ENCODE measurements at regions not wholly inside any gene's neighbourhood (a gene's known extent, or its start where the extent isn't known, plus 50 kb on each side); places are given as distances from the start of the nearest gene placed in this dataset.

DNA sequence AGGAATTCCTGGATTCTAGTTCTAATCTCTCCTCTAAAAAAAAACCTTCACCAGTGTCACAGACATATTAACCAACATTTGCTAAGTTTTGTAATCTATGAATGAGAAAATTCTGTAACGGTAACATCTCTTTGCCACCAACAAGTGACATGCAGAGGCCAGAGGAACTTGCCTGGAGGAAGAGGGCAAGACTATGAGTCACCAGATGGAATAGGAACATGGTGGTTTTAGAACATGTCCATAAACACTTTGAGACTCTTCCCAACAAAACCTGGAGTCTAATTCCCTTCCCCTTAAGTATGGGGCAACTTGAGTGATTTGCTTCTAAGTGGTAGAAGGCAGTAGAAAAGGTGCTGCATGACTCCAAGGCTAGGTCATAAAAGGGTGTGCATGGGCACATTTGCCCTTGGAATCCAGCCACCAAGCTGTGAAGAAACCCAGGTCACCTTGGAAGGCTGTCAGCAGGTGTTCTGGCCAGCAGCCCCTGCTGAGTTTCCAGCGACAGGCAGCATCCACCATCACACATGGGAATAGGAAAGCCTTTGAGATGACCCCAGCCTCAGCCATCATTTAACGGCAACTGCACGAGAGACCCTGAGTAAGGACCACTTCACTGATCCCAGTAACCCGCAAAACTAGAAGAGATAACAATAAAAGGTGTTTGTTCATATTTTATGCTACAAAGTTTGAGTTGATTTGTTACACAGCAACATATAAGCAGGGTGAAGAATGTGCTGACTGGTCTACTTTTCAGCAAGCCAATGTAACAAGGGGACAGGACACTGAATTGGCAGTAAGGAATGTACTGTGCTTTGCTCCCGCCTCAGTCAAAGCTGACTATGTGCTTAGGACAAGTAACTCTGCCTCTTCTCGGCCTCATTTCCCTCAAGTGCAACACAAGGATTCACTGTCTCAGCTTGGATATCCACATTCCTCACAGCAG is 90.6 kb downstream of the SKA1 start:
- TF ChIP-seq POLR2AphosphoS5 (IDR thresholded peaks at IDR 0.05; ENCODE audit: low read depth, low read length) (no peak), FOXP2 (optimal IDR thresholded peaks at IDR 0.05; ENCODE audit: borderline replicate concordance, extremely low read depth, extremely low read length, insufficient read depth) (no peak), SIN3A (IDR thresholded peaks at IDR 0.05; ENCODE audit: borderline replicate concordance, insufficient read depth, low read length) (no peak), TAF1 (IDR thresholded peaks at IDR 0.05; ENCODE audit: borderline replicate concordance, insufficient read depth, low read length) (no peak)
- TF ChIP-seq, protein P1, sequence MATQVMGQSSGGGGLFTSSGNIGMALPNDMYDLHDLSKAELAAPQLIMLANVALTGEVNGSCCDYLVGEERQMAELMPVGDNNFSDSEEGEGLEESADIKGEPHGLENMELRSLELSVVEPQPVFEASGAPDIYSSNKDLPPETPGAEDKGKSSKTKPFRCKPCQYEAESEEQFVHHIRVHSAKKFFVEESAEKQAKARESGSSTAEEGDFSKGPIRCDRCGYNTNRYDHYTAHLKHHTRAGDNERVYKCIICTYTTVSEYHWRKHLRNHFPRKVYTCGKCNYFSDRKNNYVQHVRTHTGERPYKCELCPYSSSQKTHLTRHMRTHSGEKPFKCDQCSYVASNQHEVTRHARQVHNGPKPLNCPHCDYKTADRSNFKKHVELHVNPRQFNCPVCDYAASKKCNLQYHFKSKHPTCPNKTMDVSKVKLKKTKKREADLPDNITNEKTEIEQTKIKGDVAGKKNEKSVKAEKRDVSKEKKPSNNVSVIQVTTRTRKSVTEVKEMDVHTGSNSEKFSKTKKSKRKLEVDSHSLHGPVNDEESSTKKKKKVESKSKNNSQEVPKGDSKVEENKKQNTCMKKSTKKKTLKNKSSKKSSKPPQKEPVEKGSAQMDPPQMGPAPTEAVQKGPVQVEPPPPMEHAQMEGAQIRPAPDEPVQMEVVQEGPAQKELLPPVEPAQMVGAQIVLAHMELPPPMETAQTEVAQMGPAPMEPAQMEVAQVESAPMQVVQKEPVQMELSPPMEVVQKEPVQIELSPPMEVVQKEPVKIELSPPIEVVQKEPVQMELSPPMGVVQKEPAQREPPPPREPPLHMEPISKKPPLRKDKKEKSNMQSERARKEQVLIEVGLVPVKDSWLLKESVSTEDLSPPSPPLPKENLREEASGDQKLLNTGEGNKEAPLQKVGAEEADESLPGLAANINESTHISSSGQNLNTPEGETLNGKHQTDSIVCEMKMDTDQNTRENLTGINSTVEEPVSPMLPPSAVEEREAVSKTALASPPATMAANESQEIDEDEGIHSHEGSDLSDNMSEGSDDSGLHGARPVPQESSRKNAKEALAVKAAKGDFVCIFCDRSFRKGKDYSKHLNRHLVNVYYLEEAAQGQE (IDR thresholded peaks at IDR 0.05; ENCODE audit: insufficient read depth in 1 of 2, low read depth in 2 of 2, low read length in 2 of 2): no peak

DNA sequence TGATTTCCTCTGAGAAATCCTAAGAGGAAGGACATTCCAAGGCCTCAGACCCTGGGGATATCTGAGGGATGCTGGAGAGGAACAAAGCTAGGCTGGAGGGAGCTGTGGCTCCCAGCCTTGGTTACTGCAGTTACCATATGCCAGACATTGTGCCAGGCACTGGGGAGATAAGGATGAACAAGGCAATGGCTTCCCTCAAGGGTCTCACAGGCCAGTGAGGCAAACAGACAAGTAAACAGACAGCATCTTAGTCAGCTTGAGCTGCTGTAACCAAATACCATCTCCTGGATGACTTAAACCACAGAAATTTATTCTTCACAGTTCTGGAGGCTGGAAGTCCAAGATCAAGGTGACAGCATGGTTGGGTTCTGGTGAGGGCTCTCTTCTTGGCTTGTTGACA is 91.8 kb downstream of the SKA1 start:
- no peak for TF ChIP-seq TAF1 (IDR thresholded peaks at IDR 0.05; ENCODE audit: borderline replicate concordance, insufficient read depth, low read length)
- TF ChIP-seq FOXP2 (optimal IDR thresholded peaks at IDR 0.05; ENCODE audit: borderline replicate concordance, extremely low read depth, extremely low read length, insufficient read depth): no peak
- TF ChIP-seq SIN3A (IDR thresholded peaks at IDR 0.05; ENCODE audit: borderline replicate concordance, insufficient read depth, low read length): no peak
- TF ChIP-seq, protein P1 (IDR thresholded peaks at IDR 0.05; ENCODE audit: insufficient read depth in 1 of 2, low read depth in 2 of 2, low read length in 2 of 2): no peak
- TF ChIP-seq POLR2AphosphoS5 (IDR thresholded peaks at IDR 0.05; ENCODE audit: low read depth, low read length): no peak

- TF ChIP-seq TAF1 (IDR thresholded peaks at IDR 0.05; ENCODE audit: borderline replicate concordance, insufficient read depth, low read length) (no peak), POLR2AphosphoS5 (IDR thresholded peaks at IDR 0.05; ENCODE audit: low read depth, low read length) (no peak), FOXP2 (optimal IDR thresholded peaks at IDR 0.05; ENCODE audit: borderline replicate concordance, extremely low read depth, extremely low read length, insufficient read depth) (no peak), SIN3A (IDR thresholded peaks at IDR 0.05; ENCODE audit: borderline replicate concordance, insufficient read depth, low read length) (no peak)
- TF ChIP-seq, protein P1 (IDR thresholded peaks at IDR 0.05; ENCODE audit: insufficient read depth in 1 of 2, low read depth in 2 of 2, low read length in 2 of 2): no peak
These were observed 91.1 kb upstream of the MAPK4 start for GRCh38 chr18:50468807-50469206.

- TF ChIP-seq SIN3A (IDR thresholded peaks at IDR 0.05; ENCODE audit: borderline replicate concordance, insufficient read depth, low read length) (no peak), POLR2AphosphoS5 (IDR thresholded peaks at IDR 0.05; ENCODE audit: low read depth, low read length) (no peak), TAF1 (IDR thresholded peaks at IDR 0.05; ENCODE audit: borderline replicate concordance, insufficient read depth, low read length) (no peak), FOXP2 (optimal IDR thresholded peaks at IDR 0.05; ENCODE audit: borderline replicate concordance, extremely low read depth, extremely low read length, insufficient read depth) (no peak)
- TF ChIP-seq, protein P1 (IDR thresholded peaks at IDR 0.05; ENCODE audit: insufficient read depth in 1 of 2, low read depth in 2 of 2, low read length in 2 of 2): no peak
These were observed 90.5 kb upstream of the MAPK4 start for GRCh38 chr18:50469380-50469781.
